LoVo (cell line): ENCODE measurements at regions not wholly inside any gene's neighbourhood (a gene's known extent, or its start where the extent isn't known, plus 50 kb on each side); places are given as distances from the start of the nearest gene placed in this dataset.

ENCODE experiments used
- DNase-seq: peaks from one replicate; pipeline ENCODE4 v3.0.0-alpha.2; 2016; ENCODE audit warnings: low spot score

- no peak for DNase-seq
These were observed 133.0 kb upstream of the ZNF32 start for GRCh38 chr10:43781480-43782361.

DNA sequence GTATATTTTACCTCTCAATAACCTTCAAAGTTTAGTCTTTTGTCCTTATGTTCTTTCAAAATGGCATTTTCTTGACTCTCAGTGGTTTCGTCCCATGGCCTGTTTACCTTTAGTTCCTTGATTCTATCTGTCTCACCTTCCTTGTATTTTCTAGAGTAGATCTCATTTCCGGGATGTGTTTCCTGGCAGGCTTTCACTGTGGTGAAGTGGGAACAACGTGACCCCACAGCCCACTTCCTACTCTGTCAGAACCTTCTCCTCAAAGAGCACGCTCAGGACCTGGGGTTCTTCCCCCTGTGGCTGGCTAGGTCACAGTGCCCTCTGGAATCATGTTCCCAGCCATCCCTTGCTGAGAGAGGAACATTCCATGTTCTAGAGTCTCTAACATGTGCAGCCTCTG, 129.9 kb upstream of the ZNF32 start:
- no peak for DNase-seq

DNA sequence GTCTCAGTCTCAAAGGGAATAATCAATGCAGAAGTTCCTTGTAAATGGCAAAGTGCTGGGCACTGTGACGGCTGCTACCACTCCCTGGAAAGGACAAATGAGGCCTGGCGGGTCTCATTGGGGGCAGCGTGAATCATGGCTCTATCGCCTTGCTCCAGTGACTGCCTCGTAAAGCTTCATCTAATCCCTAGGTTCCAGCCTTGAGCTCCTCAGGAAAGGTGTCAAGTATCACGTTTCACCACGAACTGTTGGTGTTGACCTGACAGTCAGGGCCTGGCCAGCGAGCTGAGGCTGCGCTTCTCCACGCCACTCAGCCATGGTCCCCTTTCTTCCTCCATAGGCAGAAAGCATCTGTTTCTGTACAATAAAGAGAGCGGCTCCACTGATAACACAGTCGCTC, 126.7 kb upstream of the ZNF32 start:
- DNase-seq: no peak

- DNase-seq: no peak
These were observed 125.6 kb upstream of the ZNF32 start for GRCh38 chr10:43774234-43774769.

GRCh38 chr10:43773736-43774135, 125.1 kb upstream of the ZNF32 start:
- no peak for DNase-seq

DNA sequence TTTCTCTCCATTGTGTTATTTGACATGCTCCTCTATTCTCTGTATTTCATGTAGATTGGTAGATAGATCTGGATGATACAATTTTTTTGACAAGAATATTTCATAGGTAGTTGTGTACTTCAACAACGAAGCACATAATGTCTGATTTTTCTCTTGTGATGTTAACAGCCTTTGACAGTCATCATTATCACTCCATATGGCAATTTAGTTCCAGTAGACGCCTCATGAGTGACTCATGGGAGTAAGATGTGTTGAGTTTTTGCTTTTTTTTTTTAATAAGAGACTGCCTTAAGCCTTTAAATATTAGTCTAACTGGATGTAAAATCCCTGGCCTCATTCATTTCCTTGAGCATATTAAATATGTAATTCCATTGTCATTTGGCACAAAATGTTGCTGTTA, 123.5 kb upstream of the ZNF32 start:
- no peak for DNase-seq

GRCh38 chr10:43771675-43772074, 123.0 kb upstream of the ZNF32 start:
- DNase-seq: no peak

- DNase-seq: no peak
These were observed 116.8 kb upstream of the ZNF32 start for GRCh38 chr10:43765516-43765915.

DNA sequence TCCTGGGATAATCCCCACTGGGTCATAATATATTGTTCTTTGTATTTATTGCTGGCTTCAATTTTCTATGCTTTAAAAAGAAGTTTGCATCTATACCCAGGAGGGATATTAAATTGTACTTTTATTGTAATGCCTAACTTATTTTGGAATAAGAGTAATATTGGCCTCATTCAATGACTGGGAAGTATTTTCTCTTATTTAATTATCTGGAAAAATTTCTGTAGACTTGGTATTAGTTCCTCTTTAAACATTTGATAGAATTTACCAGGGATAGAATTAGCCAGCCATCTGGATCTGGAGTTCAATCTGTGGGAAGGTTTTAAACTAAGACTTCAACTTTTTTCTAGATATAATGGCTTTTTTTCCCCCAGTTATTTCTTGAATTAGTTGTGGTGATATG, 115.2 kb upstream of the ZNF32 start:
- DNase-seq: no peak

- DNase-seq: no peak
These were observed 111.8 kb upstream of the ZNF32 start for GRCh38 chr10:43760514-43760913.

- DNase-seq: no peak
These were observed 110.5 kb upstream of the ZNF32 start for GRCh38 chr10:43759216-43759615.

- DNase-seq: no peak
These were observed 107.7 kb upstream of the ZNF32 start for GRCh38 chr10:43756341-43756740.

- DNase-seq: no peak
These were observed 106.0 kb upstream of the ZNF32 start for GRCh38 chr10:43754569-43755260.

- DNase-seq: no peak
These were observed 104.8 kb upstream of the ZNF32 start for GRCh38 chr10:43753397-43754061.

DNA sequence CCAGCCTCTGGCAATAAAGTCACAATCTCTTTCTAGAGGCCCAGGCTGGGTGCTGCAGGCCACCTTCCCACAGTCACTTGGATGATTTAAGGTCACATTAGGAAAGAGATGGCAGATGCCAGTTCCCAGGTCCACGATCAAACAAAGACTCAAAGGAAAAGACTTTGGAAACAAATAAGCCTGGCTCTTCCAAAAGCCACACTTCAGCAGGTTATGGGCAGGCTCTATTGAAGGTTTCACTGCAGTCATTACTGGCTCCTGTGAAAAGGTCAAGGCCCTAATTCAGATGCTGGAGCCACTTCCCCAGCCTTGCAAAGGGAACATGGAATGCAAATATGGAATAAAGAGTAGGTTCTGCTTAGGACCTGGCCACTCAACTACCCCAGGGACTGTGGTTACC, 104.0 kb upstream of the ZNF32 start:
- no peak for DNase-seq

GRCh38 chr10:43751646-43752045, 103.0 kb upstream of the ZNF32 start:
- DNase-seq: no peak

- no peak for DNase-seq
These were observed 101.4 kb upstream of the ZNF32 start for GRCh38 chr10:43749940-43750552.

DNA sequence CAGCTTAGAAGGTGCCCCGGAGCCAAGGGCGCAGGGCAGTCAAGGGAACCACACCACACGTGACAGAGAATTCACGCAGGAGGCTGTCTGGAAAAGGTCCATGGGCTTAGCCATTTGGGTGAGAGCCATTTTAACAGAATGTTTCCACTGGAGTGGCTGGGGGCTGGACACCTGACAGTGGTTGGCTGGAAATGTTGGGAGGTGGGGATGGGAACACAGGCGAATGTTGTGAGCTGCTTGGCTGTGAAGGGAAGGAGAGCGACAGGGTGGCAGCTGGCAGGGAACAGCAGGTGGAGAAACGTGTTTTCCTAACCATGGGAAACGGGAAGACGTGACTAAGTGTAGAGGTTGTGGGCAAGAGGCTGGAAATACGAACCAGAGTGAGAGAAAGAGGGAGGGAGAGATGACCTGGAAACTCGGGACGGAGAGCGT, 100.5 kb upstream of the ZNF32 start:
- no peak for DNase-seq

GRCh38 chr10:43748560-43748959, 99.9 kb upstream of the ZNF32 start:
- no peak for DNase-seq

DNA sequence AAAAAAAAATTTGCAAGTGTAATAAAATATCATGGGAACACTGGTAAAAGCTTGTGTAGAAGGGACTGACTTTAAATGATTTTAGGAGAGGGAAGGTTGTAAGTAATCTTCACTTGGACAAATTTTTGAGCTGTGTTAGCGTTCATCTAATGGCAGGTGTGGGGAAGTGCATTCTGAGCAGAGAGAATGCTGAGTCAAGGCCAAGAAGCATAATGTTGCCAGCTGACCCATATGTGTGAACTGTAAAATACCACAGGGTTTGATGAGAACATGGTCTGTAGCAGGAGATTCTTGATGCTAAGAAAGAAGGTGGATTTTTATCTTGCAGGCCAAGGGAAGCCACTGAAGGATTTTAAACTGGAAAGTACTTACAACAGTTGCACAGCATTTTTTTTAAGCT, 98.2 kb upstream of the ZNF32 start:
- DNase-seq: no peak

DNA sequence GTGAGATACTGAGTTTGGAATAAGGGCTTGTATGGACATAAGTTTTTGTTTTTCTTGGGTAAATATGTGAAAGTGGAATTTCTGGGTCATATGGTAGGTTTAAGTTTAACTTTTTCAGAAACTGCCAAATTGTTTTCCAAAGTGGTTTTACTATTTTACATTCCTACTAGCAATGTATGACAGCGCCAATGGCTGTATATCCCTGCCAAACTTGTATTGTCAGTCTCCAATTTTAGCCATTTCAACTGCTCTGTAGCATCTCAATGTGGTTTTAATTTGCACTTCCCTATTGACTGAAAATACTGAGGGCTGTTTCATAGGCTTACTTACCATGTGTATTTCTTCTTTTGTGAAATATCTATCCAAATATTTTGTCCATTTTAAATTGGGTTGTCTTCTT, 90.5 kb upstream of the ZNF32 start:
- DNase-seq: no peak

- DNase-seq: no peak
These were observed 88.3 kb upstream of the ZNF32 start for GRCh38 chr10:43737003-43737402.
